ENCODE measurements at regions not wholly inside any gene's neighbourhood (a gene's known extent, or its start where the extent isn't known, plus 50 kb on each side); places are given as distances from the start of the nearest gene placed in this dataset.

DNA sequence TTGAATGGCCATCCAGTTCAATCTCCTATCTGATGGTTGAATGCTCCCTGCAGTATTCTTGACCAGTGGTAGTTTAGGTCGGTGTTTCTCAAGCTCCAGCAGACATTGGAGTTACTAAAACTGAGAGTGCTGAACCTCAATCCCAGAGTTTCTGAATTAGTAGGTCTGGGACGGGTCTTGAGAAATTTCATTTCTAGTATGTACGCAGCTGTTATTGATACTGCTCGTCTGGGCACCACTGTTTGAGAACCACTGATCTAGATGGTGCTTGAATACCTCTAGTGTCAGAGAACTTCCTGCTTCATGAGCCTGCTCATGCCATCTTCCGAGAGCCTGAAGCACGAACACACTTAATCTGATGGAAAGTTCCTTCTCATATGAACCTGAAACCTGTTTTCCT is 99.4 kb upstream of the CREB5 start:
- H3K4me3 ChIP-seq (ENCODE audit: low read depth, low read length) = no peak overlapping the region
- TF ChIP-seq, protein P1, sequence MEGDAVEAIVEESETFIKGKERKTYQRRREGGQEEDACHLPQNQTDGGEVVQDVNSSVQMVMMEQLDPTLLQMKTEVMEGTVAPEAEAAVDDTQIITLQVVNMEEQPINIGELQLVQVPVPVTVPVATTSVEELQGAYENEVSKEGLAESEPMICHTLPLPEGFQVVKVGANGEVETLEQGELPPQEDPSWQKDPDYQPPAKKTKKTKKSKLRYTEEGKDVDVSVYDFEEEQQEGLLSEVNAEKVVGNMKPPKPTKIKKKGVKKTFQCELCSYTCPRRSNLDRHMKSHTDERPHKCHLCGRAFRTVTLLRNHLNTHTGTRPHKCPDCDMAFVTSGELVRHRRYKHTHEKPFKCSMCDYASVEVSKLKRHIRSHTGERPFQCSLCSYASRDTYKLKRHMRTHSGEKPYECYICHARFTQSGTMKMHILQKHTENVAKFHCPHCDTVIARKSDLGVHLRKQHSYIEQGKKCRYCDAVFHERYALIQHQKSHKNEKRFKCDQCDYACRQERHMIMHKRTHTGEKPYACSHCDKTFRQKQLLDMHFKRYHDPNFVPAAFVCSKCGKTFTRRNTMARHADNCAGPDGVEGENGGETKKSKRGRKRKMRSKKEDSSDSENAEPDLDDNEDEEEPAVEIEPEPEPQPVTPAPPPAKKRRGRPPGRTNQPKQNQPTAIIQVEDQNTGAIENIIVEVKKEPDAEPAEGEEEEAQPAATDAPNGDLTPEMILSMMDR (IDR thresholded peaks at IDR 0.05; ENCODE audit: low read depth, low read length) = no peak

GRCh38 chr7:28314841-28315240 is 97.5 kb upstream of the CREB5 start:
- TF ChIP-seq, protein P1 (IDR thresholded peaks at IDR 0.05; ENCODE audit: low read depth, low read length) = no peak
- H3K4me3 ChIP-seq (ENCODE audit: low read depth, low read length) = no peak overlapping the region

DNA sequence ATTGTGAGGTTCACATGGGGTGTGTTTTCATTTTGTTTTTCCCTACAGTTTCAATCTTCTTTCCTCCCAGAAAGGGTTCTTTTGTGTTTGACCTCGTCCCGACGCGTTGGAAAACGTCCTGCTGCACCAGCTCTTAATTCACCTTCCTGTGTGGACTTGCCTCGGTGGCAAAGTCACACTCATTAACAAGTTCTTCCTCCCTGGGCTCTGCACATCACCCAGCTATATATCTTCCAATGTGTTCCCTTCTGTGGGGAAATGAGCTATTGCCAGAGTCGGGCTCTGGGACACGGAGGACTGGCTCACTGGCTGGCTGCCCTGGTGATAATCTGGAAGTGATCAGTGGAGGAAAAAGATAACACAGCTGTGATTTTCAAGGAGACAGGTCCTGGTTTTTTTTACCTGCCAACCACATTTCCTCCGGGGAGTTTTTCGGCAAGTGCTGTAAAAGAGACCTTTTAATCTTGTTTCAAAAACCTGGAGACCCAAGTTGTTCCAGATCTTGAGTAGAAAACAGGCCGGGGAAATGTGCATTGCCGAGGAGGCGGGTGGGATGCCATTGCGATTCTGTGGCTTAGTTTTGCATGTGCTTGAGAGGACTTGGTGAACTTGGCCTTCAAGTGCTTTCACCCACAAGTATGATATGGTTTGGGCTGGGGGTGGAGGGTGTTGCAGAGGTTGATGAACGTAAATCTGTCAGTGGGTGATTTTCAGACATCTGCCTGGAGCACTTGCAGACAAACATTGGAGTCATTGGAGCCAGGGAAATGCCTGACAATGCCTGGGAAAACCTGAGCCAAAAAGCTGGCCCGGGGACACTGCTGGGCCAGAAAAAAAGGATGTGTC is 96.5 kb upstream of the CREB5 start:
- TF ChIP-seq, protein P1 (IDR thresholded peaks at IDR 0.05; ENCODE audit: low read depth, low read length) = no peak
- H3K4me3 ChIP-seq (ENCODE audit: low read depth, low read length) = no peak overlapping the region

- TF ChIP-seq, protein P1 (IDR thresholded peaks at IDR 0.05; ENCODE audit: low read depth, low read length) = no peak
These were observed 95.8 kb upstream of the CREB5 start for GRCh38 chr7:28316489-28316888.

DNA sequence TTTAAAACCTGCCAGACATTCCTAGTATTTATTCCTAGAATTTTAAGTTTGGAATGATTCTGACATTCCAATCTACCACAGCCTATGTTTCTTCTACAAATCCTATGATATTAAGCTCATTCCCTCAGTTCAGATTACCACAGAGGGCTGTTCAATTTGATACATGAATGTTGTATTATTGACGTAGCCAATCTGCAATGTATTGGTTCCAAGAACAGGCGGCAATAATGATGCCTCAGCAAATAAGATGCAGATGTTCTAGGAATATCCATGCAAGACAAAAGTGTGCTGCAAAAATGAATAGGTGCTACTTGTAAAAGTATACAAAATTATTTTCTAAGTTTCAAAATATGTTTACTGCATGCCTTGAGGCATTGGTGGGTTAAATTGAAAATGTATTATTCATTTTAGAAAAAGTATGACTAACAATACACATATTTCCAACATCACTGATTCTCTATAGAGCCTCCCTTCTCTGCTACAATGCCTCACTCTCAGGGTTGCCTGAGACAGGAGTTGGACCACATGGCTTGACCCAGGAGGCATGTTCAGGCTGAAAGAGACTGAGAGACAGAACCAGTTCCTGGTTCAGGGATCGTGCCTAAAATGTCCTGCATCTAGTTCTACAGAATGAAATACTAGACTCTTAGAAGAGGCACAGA is 94.1 kb upstream of the CREB5 start:
- no peak overlapping the region for H3K4me3 ChIP-seq (ENCODE audit: low read depth, low read length)
- TF ChIP-seq, protein P1 (IDR thresholded peaks at IDR 0.05; ENCODE audit: low read depth, low read length) = no peak

More at GRCh38 chr7:28316489-28316888, 95.8 kb upstream of the CREB5 start:
- H3K4me3 ChIP-seq (ENCODE audit: low read depth, low read length) = no peak overlapping the region

- H3K4me3 ChIP-seq (ENCODE audit: low read depth, low read length) = no peak overlapping the region
- TF ChIP-seq, protein P1 (IDR thresholded peaks at IDR 0.05; ENCODE audit: low read depth, low read length) = no peak
These were observed 88.5 kb upstream of the CREB5 start for GRCh38 chr7:28323833-28324232.

DNA sequence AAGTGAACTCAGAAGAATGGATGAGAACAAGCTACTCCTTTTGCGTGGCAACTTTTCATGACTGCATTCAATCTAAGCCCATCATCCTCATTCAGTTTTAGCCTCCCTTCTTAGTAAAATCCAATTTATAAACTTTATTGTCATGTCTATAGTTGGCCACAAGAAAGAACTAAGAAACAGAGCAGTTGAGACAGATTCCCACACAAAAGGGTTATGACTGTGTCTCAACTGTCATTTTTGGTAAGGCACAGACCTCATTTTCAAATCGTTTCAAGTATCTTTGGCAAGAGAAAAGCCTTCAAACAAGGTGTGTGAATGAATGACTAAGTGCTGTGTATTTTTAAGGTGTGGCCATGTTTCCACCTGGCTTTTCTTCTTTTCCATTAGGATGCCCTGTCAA is 84.2 kb upstream of the CREB5 start:
- TF ChIP-seq, protein P1 (IDR thresholded peaks at IDR 0.05; ENCODE audit: low read depth, low read length) = no peak
- H3K4me3 ChIP-seq (ENCODE audit: low read depth, low read length) = no peak overlapping the region

Measured in WI38 (cell line).